ENCODE measurements at regions not wholly inside any gene's neighbourhood (a gene's known extent, or its start where the extent isn't known, plus 50 kb on each side); places are given as distances from the start of the nearest gene placed in this dataset.

- no peak for TF ChIP-seq CTCF (conservative IDR thresholded peaks at IDR 0.05; ENCODE audit: low read depth, low read length)
- H3K4me3 ChIP-seq (ENCODE audit: low read length): no peak overlapping the region
- no peak for DNase-seq (ENCODE audit: low read depth)
Measured at GRCh38 chr4:71864380-71864779, 80.5 kb upstream of the GC start.

GRCh38 chr4:71866212-71866885 is 82.5 kb upstream of the GC start:
- no peak for DNase-seq (ENCODE audit: low read depth)
- no peak overlapping the region for H3K4me3 ChIP-seq (ENCODE audit: low read length)
- TF ChIP-seq CTCF (conservative IDR thresholded peaks at IDR 0.05; ENCODE audit: low read depth, low read length): no peak

- no peak for DNase-seq (ENCODE audit: low read depth)
- no peak overlapping the region for H3K4me3 ChIP-seq (ENCODE audit: low read length)
- no peak for TF ChIP-seq CTCF (conservative IDR thresholded peaks at IDR 0.05; ENCODE audit: low read depth, low read length)
Measured at GRCh38 chr4:71867598-71867997, 83.7 kb upstream of the GC start.

- no peak for TF ChIP-seq CTCF (conservative IDR thresholded peaks at IDR 0.05; ENCODE audit: low read depth, low read length)
- no peak overlapping the region for H3K4me3 ChIP-seq (ENCODE audit: low read length)
- DNase-seq (ENCODE audit: low read depth): no peak
Measured at GRCh38 chr4:71870456-71870855, 86.6 kb upstream of the GC start.

GRCh38 chr4:71872221-71872620 is 88.3 kb upstream of the GC start:
- no peak for TF ChIP-seq CTCF (conservative IDR thresholded peaks at IDR 0.05; ENCODE audit: low read depth, low read length)
- H3K4me3 ChIP-seq (ENCODE audit: low read length): no peak overlapping the region
- DNase-seq (ENCODE audit: low read depth): no peak

- DNase-seq (ENCODE audit: low read depth): no peak
- no peak for TF ChIP-seq CTCF (conservative IDR thresholded peaks at IDR 0.05; ENCODE audit: low read depth, low read length)
- H3K4me3 ChIP-seq (ENCODE audit: low read length): no peak overlapping the region
Measured at GRCh38 chr4:71872767-71873415, 89.0 kb upstream of the GC start.

GRCh38 chr4:71878376-71878775 is 94.5 kb upstream of the GC start:
- no peak overlapping the region for H3K4me3 ChIP-seq (ENCODE audit: low read length)
- no peak for TF ChIP-seq CTCF (conservative IDR thresholded peaks at IDR 0.05; ENCODE audit: low read depth, low read length)
- no peak for DNase-seq (ENCODE audit: low read depth)

Measured in retinal pigment epithelial cell (primary cell).